ENCODE measurements at regions not wholly inside any gene's neighbourhood (a gene's known extent, or its start where the extent isn't known, plus 50 kb on each side); places are given as distances from the start of the nearest gene placed in this dataset.
"Not testable (repeated sequence)": the region's sequence is repeated elsewhere in the genome, so short reads cannot be mapped to it uniquely, and the experiment has no call there.

- H3K27me3 ChIP-seq (ENCODE audit: control insufficient read depth, insufficient read depth, low read length); H3K27ac ChIP-seq (ENCODE audit: low read depth, low read length); DNase-seq (ENCODE audit: low read depth in 4 of 6, low spot score in 6 of 6); H3K36me3 ChIP-seq (ENCODE audit: control insufficient read depth, insufficient read depth, low read length); H3K4me3 ChIP-seq (ENCODE audit: low read depth, low read length); H3K9me3 ChIP-seq (ENCODE audit: control insufficient read depth, insufficient read depth, low read length): not testable (repeated sequence)
- H3K4me1 ChIP-seq (ENCODE audit: control insufficient read depth, insufficient read depth, low read length) = peaks cover 11% of the 10 kb centered on the region
- WGBS (ENCODE audit: insufficient coverage) = 77% methylated on average over 7 of the region's 7 CpGs
These were observed 115.9 kb upstream of the MYCN start for GRCh38 chr2:15824467-15824866.

- Histone ChIP-seq H3K27me3 (ENCODE audit: control insufficient read depth, insufficient read depth, low read length) (peaks cover 6% of the 10 kb centered on the region), H3K9me3 (ENCODE audit: control insufficient read depth, insufficient read depth, low read length) (no peaks in the 10 kb centered on the region), H3K4me1 (ENCODE audit: control insufficient read depth, insufficient read depth, low read length) (peaks cover 6% of the 10 kb centered on the region), H3K4me3 (ENCODE audit: low read depth, low read length) (no peak overlapping the region), H3K36me3 (ENCODE audit: control insufficient read depth, insufficient read depth, low read length) (no peaks in the 10 kb centered on the region), H3K27ac (ENCODE audit: low read depth, low read length) (no peak overlapping the region)
- WGBS (ENCODE audit: insufficient coverage) = 57% methylated on average over 7 of the region's 13 CpGs
- DNase-seq (ENCODE audit: low read depth in 4 of 6, low spot score in 6 of 6) = peak in 1 of 6 donors; percentile 48
These were observed 114.9 kb upstream of the MYCN start for GRCh38 chr2:15825276-15825980.

- DNase-seq (ENCODE audit: low read depth in 4 of 6, low spot score in 6 of 6) = peak in 1 of 6 donors; percentile 49
- Histone ChIP-seq H3K36me3 (ENCODE audit: control insufficient read depth, insufficient read depth, low read length) (no peaks in the 10 kb centered on the region), H3K4me3 (ENCODE audit: low read depth, low read length) (no peak overlapping the region), H3K27ac (ENCODE audit: low read depth, low read length) (no peak overlapping the region), H3K27me3 (ENCODE audit: control insufficient read depth, insufficient read depth, low read length) (peaks cover 6% of the 10 kb centered on the region), H3K4me1 (ENCODE audit: control insufficient read depth, insufficient read depth, low read length) (peaks cover 6% of the 10 kb centered on the region), H3K9me3 (ENCODE audit: control insufficient read depth, insufficient read depth, low read length) (no peaks in the 10 kb centered on the region)
- WGBS (ENCODE audit: insufficient coverage) = 32% methylated on average over 4 of the region's 8 CpGs
These were observed 114.1 kb upstream of the MYCN start for GRCh38 chr2:15826273-15826717.

GRCh38 chr2:15827001-15827400, 113.3 kb upstream of the MYCN start:
- DNase-seq (ENCODE audit: low read depth in 4 of 6, low spot score in 6 of 6) = peak in 1 of 6 donors; percentile 81
- H3K4me1 ChIP-seq (ENCODE audit: control insufficient read depth, insufficient read depth, low read length) = peaks cover 6% of the 10 kb centered on the region
- WGBS (ENCODE audit: insufficient coverage) = 60% methylated on average over 1 of the region's 4 CpGs
- H3K36me3 ChIP-seq (ENCODE audit: control insufficient read depth, insufficient read depth, low read length) = no peaks in the 10 kb centered on the region
- H3K4me3 ChIP-seq (ENCODE audit: low read depth, low read length) = no peak overlapping the region
- peaks cover 6% of the 10 kb centered on the region for H3K27me3 ChIP-seq (ENCODE audit: control insufficient read depth, insufficient read depth, low read length)
- H3K9me3 ChIP-seq (ENCODE audit: control insufficient read depth, insufficient read depth, low read length) = no peaks in the 10 kb centered on the region
- H3K27ac ChIP-seq (ENCODE audit: low read depth, low read length) = no peak overlapping the region

GRCh38 chr2:15828576-15828975, 111.8 kb upstream of the MYCN start:
- peaks cover 6% of the 10 kb centered on the region for H3K4me1 ChIP-seq (ENCODE audit: control insufficient read depth, insufficient read depth, low read length)

GRCh38 chr2:15829091-15829801, 111.1 kb upstream of the MYCN start:
- peaks cover 6% of the 10 kb centered on the region for H3K27me3 ChIP-seq (ENCODE audit: control insufficient read depth, insufficient read depth, low read length)

More at GRCh38 chr2:15828576-15828975, 111.8 kb upstream of the MYCN start:
- WGBS (ENCODE audit: insufficient coverage) = 100% methylated on average over 2 of the region's 5 CpGs
- Histone ChIP-seq H3K9me3 (ENCODE audit: control insufficient read depth, insufficient read depth, low read length) (no peaks in the 10 kb centered on the region), H3K27ac (ENCODE audit: low read depth, low read length) (no peak overlapping the region), H3K4me3 (ENCODE audit: low read depth, low read length) (no peak overlapping the region), H3K27me3 (ENCODE audit: control insufficient read depth, insufficient read depth, low read length) (peaks cover 6% of the 10 kb centered on the region), H3K36me3 (ENCODE audit: control insufficient read depth, insufficient read depth, low read length) (no peaks in the 10 kb centered on the region)
- no peak for DNase-seq (ENCODE audit: low read depth in 4 of 6, low spot score in 6 of 6)

GRCh38 chr2:15829985-15830384, 110.4 kb upstream of the MYCN start:
- Histone ChIP-seq H3K4me1 (ENCODE audit: control insufficient read depth, insufficient read depth, low read length) (peaks cover 6% of the 10 kb centered on the region), H3K27me3 (ENCODE audit: control insufficient read depth, insufficient read depth, low read length) (peaks cover 6% of the 10 kb centered on the region), H3K36me3 (ENCODE audit: control insufficient read depth, insufficient read depth, low read length) (no peaks in the 10 kb centered on the region), H3K27ac (ENCODE audit: low read depth, low read length) (no peak overlapping the region), H3K4me3 (ENCODE audit: low read depth, low read length) (no peak overlapping the region), H3K9me3 (ENCODE audit: control insufficient read depth, insufficient read depth, low read length) (no peaks in the 10 kb centered on the region)
- 86% methylated on average over 1 of the region's 2 CpGs for whole genome bisulfite sequencing (ENCODE audit: insufficient coverage)
- no peak for DNase-seq (ENCODE audit: low read depth in 4 of 6, low spot score in 6 of 6)

More at GRCh38 chr2:15829091-15829801, 111.1 kb upstream of the MYCN start:
- 96% methylated on average over 4 of the region's 7 CpGs for WGBS (ENCODE audit: insufficient coverage)
- DNase-seq (ENCODE audit: low read depth in 4 of 6, low spot score in 6 of 6) = no peak
- Histone ChIP-seq H3K27ac (ENCODE audit: low read depth, low read length) (no peak overlapping the region), H3K9me3 (ENCODE audit: control insufficient read depth, insufficient read depth, low read length) (no peaks in the 10 kb centered on the region), H3K36me3 (ENCODE audit: control insufficient read depth, insufficient read depth, low read length) (no peaks in the 10 kb centered on the region), H3K4me3 (ENCODE audit: low read depth, low read length) (no peak overlapping the region), H3K4me1 (ENCODE audit: control insufficient read depth, insufficient read depth, low read length) (peaks cover 6% of the 10 kb centered on the region)

- WGBS (ENCODE audit: insufficient coverage) = 80% methylated on average over 1 of the region's 1 CpG
- Histone ChIP-seq H3K4me1 (ENCODE audit: control insufficient read depth, insufficient read depth, low read length) (peaks cover 6% of the 10 kb centered on the region), H3K27ac (ENCODE audit: low read depth, low read length) (no peak overlapping the region), H3K4me3 (ENCODE audit: low read depth, low read length) (no peak overlapping the region), H3K9me3 (ENCODE audit: control insufficient read depth, insufficient read depth, low read length) (no peaks in the 10 kb centered on the region), H3K36me3 (ENCODE audit: control insufficient read depth, insufficient read depth, low read length) (no peaks in the 10 kb centered on the region), H3K27me3 (ENCODE audit: control insufficient read depth, insufficient read depth, low read length) (peaks cover 6% of the 10 kb centered on the region)
- no peak for DNase-seq (ENCODE audit: low read depth in 4 of 6, low spot score in 6 of 6)
These were observed 109.3 kb upstream of the MYCN start for GRCh38 chr2:15830937-15831549.

- no peak for DNase-seq (ENCODE audit: low read depth in 4 of 6, low spot score in 6 of 6)
- H3K4me3 ChIP-seq (ENCODE audit: low read depth, low read length) = no peak overlapping the region
- H3K36me3 ChIP-seq (ENCODE audit: control insufficient read depth, insufficient read depth, low read length) = no peaks in the 10 kb centered on the region
- no peaks in the 10 kb centered on the region for H3K4me1 ChIP-seq (ENCODE audit: control insufficient read depth, insufficient read depth, low read length)
- H3K9me3 ChIP-seq (ENCODE audit: control insufficient read depth, insufficient read depth, low read length) = no peaks in the 10 kb centered on the region
- no peak overlapping the region for H3K27ac ChIP-seq (ENCODE audit: low read depth, low read length)
- WGBS (ENCODE audit: insufficient coverage) = 99% methylated on average over 6 of the region's 8 CpGs
- H3K27me3 ChIP-seq (ENCODE audit: control insufficient read depth, insufficient read depth, low read length) = no peaks in the 10 kb centered on the region
These were observed 108.2 kb upstream of the MYCN start for GRCh38 chr2:15832030-15832709.

Data from spinal cord (tissue), 9 donors.